AG04450 (cell line): ENCODE measurements at regions not wholly inside any gene's neighbourhood (a gene's known extent, or its start where the extent isn't known, plus 50 kb on each side); places are given as distances from the start of the nearest gene placed in this dataset.

Experiments used
- CTCF ChIA-PET: fragments of 300-600, 350-600 bp; formaldehyde crosslinking; extraction: SDS; loops from one replicate; lab custom pipeline; 2022; ENCODE audit warnings: antibody characterized with exemption, inconsistent platforms; lab: Charles Lee
- POLR2A ChIA-PET: fragments of 350-600 bp; formaldehyde crosslinking; extraction: SDS; loops from one replicate; lab custom pipeline; 2021; ENCODE audit warnings: antibody characterized with exemption, inconsistent platforms; lab: Yijun Ruan, JAX
- DNase-seq: peaks from one replicate; pipeline ENCODE4 v3.0.0-alpha.2; 2011; ENCODE audit warnings: low read depth, low spot score
- H3K27ac ChIP-seq: one replicate; pipeline ENCODE4 v1.5.1; 2012; ENCODE audit warnings: low read depth, low read length, control low read depth
- H3K27me3 ChIP-seq: one replicate; pipeline ENCODE4 v1.6.0; 2012; ENCODE audit warnings: low read length; ENCODE audit not compliant: control insufficient read depth, insufficient read depth
- H3K4me3 ChIP-seq: 2 replicates; pipeline ENCODE4 v1.5.1; 2011; ENCODE audit warnings: mild to moderate bottlenecking, low read depth, low read length, control low read depth
- H3K9me3 ChIP-seq: 2 replicates; pipeline ENCODE4 v1.5.1; 2012; ENCODE audit warnings: low read length; ENCODE audit not compliant: control insufficient read depth, insufficient read depth
- CTCF ChIP-seq: IDR thresholded peaks from 2 replicates; pipeline ENCODE4 v1.5.1; 2011; ENCODE audit warnings: low read depth, low read length, control low read depth, inconsistent platforms

GRCh38 chr10:85421421-85421820 is 945.2 kb downstream of the GRID1 start:
- Histone ChIP-seq H3K27ac (no peak overlapping the region), H3K4me3 (no peak overlapping the region), H3K9me3 (peaks cover 9% of the 10 kb centered on the region; the same call in 1 of the 2 replicates), H3K27me3 (no peaks in the 10 kb centered on the region)
- no peak for DNase-seq
- ChIA-PET POLR2A (no interaction called here), CTCF (no interaction called here)
- TF ChIP-seq CTCF = no peak

GRCh38 chr10:85429126-85429525 is 937.5 kb downstream of the GRID1 start:
- Histone ChIP-seq H3K4me3 (no peak overlapping the region), H3K9me3 (peaks cover 22% of the 10 kb centered on the region), H3K27ac (no peak overlapping the region), H3K27me3 (no peaks in the 10 kb centered on the region)
- TF ChIP-seq CTCF = no peak
- no peak for DNase-seq
- POLR2A ChIA-PET = no interaction called here
- CTCF ChIA-PET = no interaction called here

- Histone ChIP-seq H3K27ac (no peak overlapping the region), H3K9me3 (peaks cover 22% of the 10 kb centered on the region), H3K27me3 (no peaks in the 10 kb centered on the region), H3K4me3 (no peak overlapping the region)
- DNase-seq = no peak
- POLR2A ChIA-PET = no interaction called here
- CTCF ChIA-PET = no interaction called here
- TF ChIP-seq CTCF = no peak
These were observed 935.6 kb downstream of the GRID1 start for GRCh38 chr10:85430991-85431390.

GRCh38 chr10:85433248-85433647 is 933.3 kb downstream of the GRID1 start:
- CTCF ChIA-PET = no interaction called here
- no peak overlapping the region for H3K27ac ChIP-seq
- POLR2A ChIA-PET = no interaction called here
- no peaks in the 10 kb centered on the region for H3K27me3 ChIP-seq
- H3K4me3 ChIP-seq = no peak overlapping the region
- peaks cover 23% of the 10 kb centered on the region for H3K9me3 ChIP-seq
- DNase-seq = no peak
- TF ChIP-seq CTCF = no peak

- POLR2A ChIA-PET = no interaction called here
- no peak for TF ChIP-seq CTCF
These were observed 921.7 kb downstream of the GRID1 start for GRCh38 chr10:85444868-85445267.

More at GRCh38 chr10:85444868-85445267, 921.7 kb downstream of the GRID1 start:
- CTCF ChIA-PET = no interaction called here
- peaks cover 27% of the 10 kb centered on the region; the same call in 1 of the 2 replicates for H3K9me3 ChIP-seq
- H3K27ac ChIP-seq = no peak overlapping the region
- H3K4me3 ChIP-seq = no peak overlapping the region
- DNase-seq = no peak
- H3K27me3 ChIP-seq = no peaks in the 10 kb centered on the region
